ENCODE measurements at regions not wholly inside any gene's neighbourhood (a gene's known extent, or its start where the extent isn't known, plus 50 kb on each side); places are given as distances from the start of the nearest gene placed in this dataset.
"Not testable (repeated sequence)": the region's sequence is repeated elsewhere in the genome, so short reads cannot be mapped to it uniquely, and the experiment has no call there.

GRCh38 chr13:59034198-59034597, 1129.5 kb downstream of the DIAPH3 start:
- DNase-seq, result no peak

GRCh38 chr13:59038824-59039223, 1124.9 kb downstream of the DIAPH3 start:
- DNase-seq, result no peak

DNA sequence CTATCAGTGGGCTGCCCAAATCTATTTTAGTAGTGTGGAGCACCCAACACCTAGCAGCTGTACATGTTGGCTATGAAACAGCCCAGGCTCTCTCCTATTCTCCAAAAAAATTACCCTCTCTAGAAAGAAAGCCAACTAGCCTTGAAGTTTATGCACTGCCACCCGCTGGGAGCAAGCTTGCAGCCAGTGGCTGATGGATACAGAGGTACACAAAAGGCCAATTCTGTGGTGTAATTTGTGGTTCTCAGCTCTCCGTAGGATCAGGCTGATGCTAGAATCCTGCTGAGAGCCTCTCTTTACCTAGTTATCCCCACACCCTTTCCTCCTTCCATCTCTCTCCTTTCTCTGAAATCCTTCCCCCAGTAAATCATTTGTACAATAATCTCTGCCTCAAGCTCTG, 1120.7 kb downstream of the DIAPH3 start:
- DNase-seq, result no peak

- DNase-seq, result no peak
These were observed 1116.2 kb downstream of the DIAPH3 start for GRCh38 chr13:59047546-59047945.

GRCh38 chr13:59061621-59062020, 1102.1 kb downstream of the DIAPH3 start:
- DNase-seq, result no peak

DNA sequence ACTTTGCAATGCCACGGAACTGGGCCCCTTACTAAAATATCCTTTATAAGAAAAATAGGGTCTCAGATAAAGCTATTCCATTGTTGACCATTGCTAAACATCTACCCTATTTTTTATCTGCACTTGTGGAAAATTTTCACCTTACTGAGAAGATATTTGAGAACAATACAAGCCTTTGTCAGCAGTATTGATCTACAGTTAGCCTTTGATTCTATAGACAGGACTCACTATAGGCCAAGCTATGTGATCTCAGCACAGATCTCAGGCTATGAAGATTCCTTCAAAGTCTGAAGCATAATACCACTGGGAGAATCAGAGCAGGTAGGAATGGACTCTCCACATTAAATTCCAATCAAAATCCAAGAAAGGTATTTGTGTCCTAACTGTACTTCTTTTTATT, 1099.7 kb downstream of the DIAPH3 start:
- no peak for DNase-seq

- not testable (repeated sequence) for DNase-seq
These were observed 1087.3 kb downstream of the DIAPH3 start for GRCh38 chr13:59076386-59076785.

GRCh38 chr13:59086147-59086546, 1077.6 kb downstream of the DIAPH3 start:
- DNase-seq, result no peak

GRCh38 chr13:59088716-59089115, 1075.0 kb downstream of the DIAPH3 start:
- no peak for DNase-seq

DNA sequence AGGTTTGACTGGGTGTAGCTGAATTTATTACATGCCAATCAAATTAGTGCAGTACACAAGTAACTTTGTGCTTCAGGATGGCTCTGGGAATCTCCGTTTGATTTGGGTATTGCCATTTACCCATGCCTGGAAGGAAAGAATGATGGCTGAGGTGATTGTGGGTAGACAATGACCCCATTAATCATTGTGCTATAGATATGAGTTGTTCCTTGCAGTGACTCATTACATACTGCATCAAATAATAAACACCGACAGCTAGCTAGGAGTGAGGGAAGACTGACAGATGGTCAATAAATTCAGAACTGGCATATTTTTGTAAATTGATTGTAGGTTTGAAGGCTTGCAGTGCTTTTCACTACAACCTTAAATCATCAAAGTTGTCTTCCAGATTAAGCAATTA, 1069.5 kb downstream of the DIAPH3 start:
- no peak for DNase-seq

DNA sequence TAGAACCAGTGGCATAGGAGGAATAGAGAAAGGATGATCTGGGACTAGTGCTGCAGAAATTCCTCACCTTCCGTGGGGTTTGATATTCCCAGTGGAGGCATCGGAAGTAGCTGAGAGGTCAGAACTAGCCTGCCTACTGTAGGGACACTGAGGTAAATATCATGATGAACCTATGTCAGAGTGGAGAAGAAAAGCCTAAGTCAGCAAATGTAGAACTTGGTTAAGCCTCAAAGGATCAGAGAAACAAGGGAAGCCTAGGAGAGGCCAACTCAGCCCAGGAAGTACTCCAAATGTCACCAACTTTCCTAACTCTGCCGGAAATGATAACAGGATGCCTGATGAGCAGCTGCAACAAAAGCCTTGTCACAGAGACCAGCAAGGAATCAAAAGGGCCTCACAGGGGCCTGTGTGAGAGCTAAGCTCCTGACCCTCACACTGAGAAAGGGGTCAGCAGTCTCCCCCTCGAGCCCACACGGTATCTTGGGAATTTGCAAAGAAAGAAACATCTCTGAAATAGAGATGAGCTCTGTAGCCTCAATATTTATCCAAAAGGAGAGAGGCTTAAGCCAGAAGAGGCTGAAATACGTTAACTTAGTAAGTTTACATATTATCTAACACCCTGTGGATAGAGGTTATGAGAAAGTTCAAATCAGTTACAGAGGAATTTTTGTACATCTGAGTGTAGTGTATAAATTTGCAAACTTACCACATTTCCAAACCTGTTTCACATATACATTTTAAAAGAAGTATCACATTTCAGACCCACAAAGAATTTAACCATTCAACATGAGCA, 1064.3 kb downstream of the DIAPH3 start:
- no peak for DNase-seq

GRCh38 chr13:59103004-59103768, 1060.5 kb downstream of the DIAPH3 start:
- DNase-seq, result no peak

GRCh38 chr13:59111751-59112171, 1052.0 kb downstream of the DIAPH3 start:
- no peak for DNase-seq

DNA sequence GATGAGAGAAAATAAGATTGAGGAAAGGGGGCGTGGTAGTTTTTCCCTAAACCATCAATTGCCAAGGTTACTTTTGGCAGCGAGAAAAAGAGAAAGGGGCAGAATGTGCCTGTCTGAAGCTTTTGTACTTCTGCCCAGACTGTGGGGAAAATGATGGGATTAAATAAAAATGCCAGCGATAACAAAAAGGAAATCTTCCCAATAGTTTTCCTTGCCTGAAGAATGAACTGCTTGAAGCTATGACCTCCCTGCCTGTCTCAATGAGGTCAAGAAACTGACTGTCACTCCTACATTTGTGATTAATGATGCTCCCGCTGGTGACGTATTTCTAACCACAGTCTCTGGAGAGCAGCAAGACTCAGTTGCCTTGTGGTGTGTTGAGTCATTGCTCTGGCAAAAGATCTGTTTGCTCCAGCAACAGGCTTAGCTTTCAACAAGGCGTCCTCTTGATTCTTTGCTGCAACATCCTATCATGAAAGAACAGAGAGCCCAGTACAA, 1051.5 kb downstream of the DIAPH3 start:
- DNase-seq, result no peak

- DNase-seq, result no peak
These were observed 1044.3 kb downstream of the DIAPH3 start for GRCh38 chr13:59119475-59119874.

DNA sequence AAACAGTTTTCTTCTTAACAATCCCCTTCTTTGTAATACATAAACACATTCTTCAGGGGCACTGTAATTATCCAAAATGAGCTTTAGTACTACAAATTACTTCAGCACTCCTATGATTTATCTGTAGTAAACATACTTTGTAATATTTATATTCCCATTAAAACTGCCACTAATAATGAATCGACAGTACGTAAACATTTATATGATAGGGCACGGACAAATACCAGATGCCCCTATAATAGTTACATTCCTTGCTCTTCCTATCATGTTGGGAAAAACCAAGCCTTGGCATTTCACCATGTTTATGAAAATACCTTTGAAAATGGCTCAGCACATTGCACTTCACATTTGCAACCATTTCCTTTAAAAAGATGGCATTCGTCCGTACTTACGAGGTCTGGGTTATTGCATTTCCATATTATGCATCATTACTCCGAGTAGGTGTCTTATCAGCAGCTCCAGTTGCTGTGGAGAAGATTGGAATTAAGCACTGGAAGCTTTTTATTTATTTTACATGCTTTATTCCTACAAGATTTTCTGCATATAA, 1043.4 kb downstream of the DIAPH3 start:
- DNase-seq, result no peak

GRCh38 chr13:59121507-59121906, 1042.2 kb downstream of the DIAPH3 start:
- no peak for DNase-seq

- no peak for DNase-seq
These were observed 1037.3 kb downstream of the DIAPH3 start for GRCh38 chr13:59126474-59126873.

- no peak for DNase-seq
These were observed 1029.8 kb downstream of the DIAPH3 start for GRCh38 chr13:59133903-59134302.

- DNase-seq, result no peak
These were observed 1019.0 kb downstream of the DIAPH3 start for GRCh38 chr13:59144700-59145099.

- no peak for DNase-seq
These were observed 1018.3 kb downstream of the DIAPH3 start for GRCh38 chr13:59145381-59145780.

GRCh38 chr13:59157181-59157580, 1006.5 kb downstream of the DIAPH3 start:
- DNase-seq, result no peak

DNA sequence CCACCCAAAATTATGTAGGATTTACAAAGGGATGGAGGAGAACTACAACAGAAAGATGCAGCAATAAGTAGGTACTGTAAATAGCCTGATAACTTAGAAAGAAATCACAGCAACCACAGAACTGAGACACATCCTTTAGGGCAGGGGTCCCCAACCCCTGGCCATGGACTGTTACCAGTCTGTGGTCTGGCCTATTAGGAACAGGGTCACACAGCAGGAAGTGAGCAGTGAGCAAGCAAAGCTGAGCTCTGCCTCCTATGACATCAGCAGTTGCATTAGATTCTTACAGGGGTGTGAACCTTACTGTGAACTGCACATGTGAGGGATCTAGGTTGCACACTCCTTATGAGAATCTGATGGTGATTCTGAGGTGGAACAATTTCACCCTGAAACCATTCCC, 997.6 kb downstream of the DIAPH3 start:
- DNase-seq, result no peak

- no peak for DNase-seq
These were observed 991.7 kb downstream of the DIAPH3 start for GRCh38 chr13:59172076-59172475.
